KOPT-K1 (cell line): ENCODE measurements at regions not wholly inside any gene's neighbourhood (a gene's known extent, or its start where the extent isn't known, plus 50 kb on each side); places are given as distances from the start of the nearest gene placed in this dataset.

ENCODE experiments used
- H3K27ac ChIP-seq: fragments of 200-600 bp; sonication (generic); 2 replicates; pipeline ENCODE4 v1.5.1; 2016; ENCODE audit warnings: antibody characterized with exemption, mild to moderate bottlenecking, low read depth, low read length; ENCODE audit not compliant: poor library complexity, severe bottlenecking
- H3K36me3 ChIP-seq: fragments of 200-600 bp; sonication (generic); 2 replicates; pipeline ENCODE4 v1.5.1; 2017; ENCODE audit warnings: antibody characterized with exemption, mild to moderate bottlenecking, low read length, moderate library complexity; ENCODE audit not compliant: insufficient read depth
- H3K9me3 ChIP-seq: fragments of 200-600 bp; sonication (generic); 2 replicates; pipeline ENCODE4 v1.5.1; 2017; ENCODE audit warnings: antibody characterized with exemption, low read length, mild to moderate bottlenecking; ENCODE audit not compliant: insufficient read depth, poor library complexity, severe bottlenecking

- H3K36me3 ChIP-seq: no peaks in the 10 kb centered on the region
- H3K9me3 ChIP-seq: peaks cover 9% of the 10 kb centered on the region
- H3K27ac ChIP-seq: no peak overlapping the region
Measured at GRCh38 chr10:4329225-4329624, 496.8 kb upstream of the AKR1E2 start.

GRCh38 chr10:4326647-4327046 lies 499.4 kb upstream of the AKR1E2 start:
- no peaks in the 10 kb centered on the region for H3K9me3 ChIP-seq
- H3K36me3 ChIP-seq: no peaks in the 10 kb centered on the region
- H3K27ac ChIP-seq: no peak overlapping the region

- Histone ChIP-seq H3K9me3 (no peaks in the 10 kb centered on the region), H3K36me3 (no peaks in the 10 kb centered on the region), H3K27ac (no peak overlapping the region)
Measured at GRCh38 chr10:4319870-4320367, 506.1 kb upstream of the AKR1E2 start.

GRCh38 chr10:4316161-4316810 lies 509.7 kb upstream of the AKR1E2 start:
- Histone ChIP-seq H3K9me3 (no peaks in the 10 kb centered on the region), H3K36me3 (no peaks in the 10 kb centered on the region), H3K27ac (no peak overlapping the region)

- Histone ChIP-seq H3K9me3 (no peaks in the 10 kb centered on the region), H3K36me3 (no peaks in the 10 kb centered on the region), H3K27ac (no peak overlapping the region)
Measured at GRCh38 chr10:4315551-4315950, 510.5 kb upstream of the AKR1E2 start.

GRCh38 chr10:4313051-4313450 lies 513.0 kb upstream of the AKR1E2 start:
- Histone ChIP-seq H3K36me3 (no peaks in the 10 kb centered on the region), H3K27ac (no peak overlapping the region), H3K9me3 (no peaks in the 10 kb centered on the region)

- Histone ChIP-seq H3K36me3 (no peaks in the 10 kb centered on the region), H3K27ac (no peak overlapping the region), H3K9me3 (no peaks in the 10 kb centered on the region)
Measured at GRCh38 chr10:4312051-4312835, 513.8 kb upstream of the AKR1E2 start.

- no peaks in the 10 kb centered on the region for H3K9me3 ChIP-seq
- H3K27ac ChIP-seq: no peak overlapping the region
- H3K36me3 ChIP-seq: no peaks in the 10 kb centered on the region
Measured at GRCh38 chr10:4310172-4310571, 515.8 kb upstream of the AKR1E2 start.

- Histone ChIP-seq H3K9me3 (no peaks in the 10 kb centered on the region), H3K27ac (no peak overlapping the region), H3K36me3 (no peaks in the 10 kb centered on the region)
Measured at GRCh38 chr10:4307910-4308309, 518.1 kb upstream of the AKR1E2 start.

- Histone ChIP-seq H3K36me3 (no peaks in the 10 kb centered on the region), H3K27ac (no peak overlapping the region), H3K9me3 (no peaks in the 10 kb centered on the region)
Measured at GRCh38 chr10:4306871-4307270, 519.1 kb upstream of the AKR1E2 start.

- H3K27ac ChIP-seq: no peak overlapping the region
- no peaks in the 10 kb centered on the region for H3K9me3 ChIP-seq
- H3K36me3 ChIP-seq: no peaks in the 10 kb centered on the region
Measured at GRCh38 chr10:4303045-4303444, 518.0 kb upstream of the KLF6 start.

- no peaks in the 10 kb centered on the region for H3K9me3 ChIP-seq
- H3K36me3 ChIP-seq: no peaks in the 10 kb centered on the region
- no peak overlapping the region for H3K27ac ChIP-seq
Measured at GRCh38 chr10:4301291-4302045, 516.5 kb upstream of the KLF6 start.

- Histone ChIP-seq H3K27ac (no peak overlapping the region), H3K9me3 (no peaks in the 10 kb centered on the region), H3K36me3 (no peaks in the 10 kb centered on the region)
Measured at GRCh38 chr10:4296161-4296560, 511.2 kb upstream of the KLF6 start.

GRCh38 chr10:4294996-4295792 lies 510.2 kb upstream of the KLF6 start:
- Histone ChIP-seq H3K9me3 (no peaks in the 10 kb centered on the region), H3K27ac (no peak overlapping the region), H3K36me3 (no peaks in the 10 kb centered on the region)

- Histone ChIP-seq H3K27ac (no peak overlapping the region), H3K9me3 (no peaks in the 10 kb centered on the region), H3K36me3 (no peaks in the 10 kb centered on the region)
Measured at GRCh38 chr10:4294271-4294670, 509.3 kb upstream of the KLF6 start.
